SIG-M5 treated with dmso at 0.1 percent for 504 hours (cell line): ENCODE measurements at regions not wholly inside any gene's neighbourhood (a gene's known extent, or its start where the extent isn't known, plus 50 kb on each side); places are given as distances from the start of the nearest gene placed in this dataset.
"Not testable (repeated sequence)": the region's sequence is repeated elsewhere in the genome, so short reads cannot be mapped to it uniquely, and the experiment has no call there.

Experiments
- DNase-seq: peaks from one replicate; lab custom pipeline; 2025; ENCODE audit not compliant: unreplicated experiment; lab: John Stamatoyannopoulos, UW

DNA sequence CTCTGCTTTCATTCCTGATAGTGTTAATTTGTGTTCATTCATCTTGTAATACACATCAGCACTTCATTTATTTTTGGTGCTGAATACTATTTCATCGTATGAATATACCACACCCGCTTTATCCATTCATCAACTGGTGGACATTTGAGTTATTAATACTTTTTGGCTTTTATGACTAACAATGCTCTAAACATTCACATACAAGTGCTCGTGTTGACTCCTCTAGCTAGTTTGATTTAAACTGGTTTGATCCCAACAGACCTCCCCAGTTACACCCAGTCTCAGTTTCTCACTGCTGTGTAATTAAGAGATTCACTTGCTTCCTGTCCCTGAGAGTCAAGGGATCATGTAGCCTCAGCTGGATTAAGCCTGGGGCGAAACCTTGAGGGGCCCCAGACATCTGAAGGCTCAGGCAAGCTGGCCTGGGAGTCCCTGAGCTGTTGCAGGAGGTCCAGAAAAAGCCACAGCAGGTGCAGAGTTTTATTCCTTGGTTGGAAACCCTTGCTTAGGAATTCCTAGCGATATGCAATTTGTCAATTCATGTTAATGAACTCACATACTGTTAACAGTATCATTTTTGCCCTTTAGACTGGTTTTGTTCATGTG is 52.8 kb upstream of the CLDN24 start:
- DNase-seq: no peak

DNA sequence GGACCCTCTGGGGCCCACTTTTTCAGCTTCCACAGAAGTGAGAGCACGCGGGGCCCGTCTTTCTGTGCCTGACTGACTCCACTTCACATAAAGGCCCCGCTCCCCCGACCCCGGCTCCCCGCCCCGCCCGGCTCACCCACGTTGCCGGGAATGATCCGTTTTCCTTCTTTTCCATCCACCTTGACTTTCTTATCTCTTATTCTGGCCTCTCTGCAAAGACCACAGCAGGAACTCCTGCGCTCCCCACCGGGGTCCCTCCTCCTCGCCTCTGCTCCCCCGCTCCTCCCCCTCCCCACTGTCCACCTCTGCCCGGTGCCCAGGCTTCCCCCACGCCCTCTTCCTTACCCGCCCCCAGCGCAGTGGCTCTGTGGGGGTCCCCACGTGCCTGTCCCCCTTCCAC is 54.2 kb upstream of the CLDN24 start:
- no peak for DNase-seq

DNA sequence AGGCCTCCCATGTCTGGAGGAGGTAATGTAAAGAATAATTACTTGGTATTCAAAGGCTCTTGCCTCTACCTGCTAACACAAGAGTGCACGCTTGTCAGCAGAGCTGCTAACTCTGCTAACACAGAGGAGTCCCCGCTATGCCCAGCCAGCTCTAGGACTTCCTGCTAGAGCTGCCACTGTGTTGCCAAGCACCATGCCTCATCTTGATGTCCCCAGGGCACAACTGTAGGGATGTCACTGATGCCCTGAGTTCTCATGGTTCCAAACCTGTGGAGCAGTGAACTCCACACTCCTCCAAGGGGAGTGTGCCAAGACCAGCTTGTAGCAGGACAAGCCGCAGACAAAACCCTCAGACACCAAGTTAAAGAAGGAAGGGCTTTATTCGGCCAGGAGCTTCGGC is 55.3 kb upstream of the CLDN24 start:
- DNase-seq: no peak

DNA sequence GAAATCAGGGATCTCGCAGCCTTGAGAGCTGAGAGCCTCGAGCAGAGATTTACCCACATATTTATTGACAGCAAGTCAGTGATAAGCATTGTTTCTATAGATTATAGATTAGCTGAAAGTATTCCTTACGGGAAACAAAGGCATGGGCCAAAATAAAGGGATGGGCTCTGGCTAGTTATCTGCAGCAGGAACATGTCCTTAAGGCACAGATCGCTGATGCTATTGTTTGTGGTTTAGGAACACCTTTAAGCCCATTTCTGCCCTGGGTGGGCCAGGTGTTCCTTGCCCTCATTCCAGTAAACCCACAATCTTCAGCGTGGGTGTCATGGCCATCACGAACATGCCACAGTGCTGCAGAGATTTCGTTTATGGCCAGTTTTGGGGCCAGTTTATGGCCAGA is 56.1 kb upstream of the CLDN24 start:
- DNase-seq: not testable (repeated sequence)

DNA sequence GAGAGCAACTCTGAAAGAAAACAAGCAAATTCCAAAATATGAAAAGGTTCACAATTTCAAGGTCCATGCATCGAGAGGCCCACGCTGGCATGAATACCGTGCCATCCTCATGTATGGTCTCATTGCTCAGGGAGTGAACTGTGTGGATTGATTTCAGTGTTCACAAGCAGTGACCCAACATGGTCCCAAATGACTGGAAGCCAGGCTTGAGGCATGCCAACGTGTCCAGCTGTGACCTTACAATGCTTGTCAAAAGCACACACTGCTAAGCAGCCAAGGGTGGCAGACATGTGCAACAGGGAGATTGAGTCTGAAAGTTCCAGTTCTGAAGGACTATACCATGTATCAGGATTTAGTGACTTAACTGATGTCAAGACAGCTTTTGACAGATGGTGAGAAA is 58.7 kb upstream of the CLDN24 start:
- DNase-seq: no peak

DNA sequence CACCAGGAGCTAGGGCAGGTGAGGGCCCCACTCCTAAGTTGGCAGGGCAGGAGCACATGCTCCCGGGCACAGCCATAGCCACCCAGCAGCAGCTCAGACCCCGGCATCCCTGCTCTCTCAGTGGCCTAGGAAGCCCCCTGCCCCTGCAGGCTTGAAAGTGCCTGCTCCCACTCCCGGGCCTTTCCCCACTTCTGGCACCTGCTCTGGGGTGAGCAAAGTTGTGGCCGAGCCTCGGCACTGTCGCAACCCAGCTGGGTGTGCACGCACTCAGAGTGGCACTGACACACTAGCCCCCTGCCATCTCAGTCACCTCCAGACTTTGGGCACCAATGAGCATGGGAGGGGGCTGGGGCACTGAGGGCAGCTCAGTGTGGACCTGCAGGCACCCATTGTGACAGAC is 60.8 kb upstream of the CDKN2AIP start:
- no peak for DNase-seq

DNA sequence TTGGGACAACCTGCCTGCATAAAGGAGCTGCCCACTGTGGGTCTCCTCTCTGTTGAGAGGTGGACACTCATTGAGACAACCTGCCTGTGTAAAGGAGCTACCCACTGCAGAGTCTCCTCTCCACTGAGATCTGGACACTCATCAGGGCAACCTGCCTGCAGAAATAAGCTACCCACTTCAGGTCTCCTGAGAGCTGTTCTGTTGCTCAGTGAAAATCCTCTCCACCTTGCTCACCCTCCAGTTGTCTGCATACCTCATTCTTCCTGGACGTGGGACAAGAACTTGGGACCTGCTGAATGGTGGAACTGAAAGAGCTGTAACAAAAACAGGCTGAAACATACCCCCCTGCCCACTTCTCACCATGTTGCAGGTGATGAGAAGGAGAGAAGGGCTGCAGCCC is 59.9 kb upstream of the CDKN2AIP start:
- DNase-seq: no peak

DNA sequence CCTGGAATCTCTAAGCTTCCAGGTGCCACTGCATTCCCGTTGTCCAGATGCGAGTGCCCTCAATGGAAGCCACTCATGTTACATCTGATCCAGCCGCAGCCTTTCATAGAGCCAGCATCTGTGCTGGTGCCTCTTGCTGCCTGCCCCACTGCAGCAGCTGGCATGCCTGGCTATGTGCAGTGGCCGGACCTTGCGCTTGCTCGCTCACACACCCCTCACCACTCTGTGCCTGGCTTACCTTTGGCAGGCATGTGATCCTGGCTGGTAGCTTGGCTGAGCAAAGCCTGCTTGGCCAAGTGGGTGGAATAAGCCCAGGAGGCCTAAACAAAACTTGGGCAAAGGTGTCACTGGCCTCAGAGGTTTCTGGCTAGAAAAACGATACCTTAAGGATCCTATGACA is 59.5 kb upstream of the CDKN2AIP start:
- DNase-seq: no peak

DNA sequence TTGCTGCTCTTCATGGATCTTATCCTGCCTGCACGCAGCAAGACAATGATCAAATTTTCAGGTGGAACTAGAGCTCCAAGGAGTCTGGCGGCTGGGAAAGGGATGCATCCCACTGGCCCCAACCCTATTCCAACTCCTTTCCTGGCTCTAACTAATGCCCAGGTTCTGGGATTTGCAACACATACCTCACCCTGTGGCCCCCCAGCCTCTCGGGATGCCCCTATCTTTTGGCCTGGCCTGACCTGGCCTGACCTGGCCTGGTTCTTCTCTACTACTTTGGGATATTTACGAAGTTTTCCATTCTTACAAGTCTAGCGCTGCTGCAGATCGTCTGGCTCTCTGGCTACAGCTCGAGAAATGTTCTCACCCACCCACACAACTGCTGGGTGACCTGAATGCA is 56.4 kb upstream of the CDKN2AIP start:
- DNase-seq: no peak

DNA sequence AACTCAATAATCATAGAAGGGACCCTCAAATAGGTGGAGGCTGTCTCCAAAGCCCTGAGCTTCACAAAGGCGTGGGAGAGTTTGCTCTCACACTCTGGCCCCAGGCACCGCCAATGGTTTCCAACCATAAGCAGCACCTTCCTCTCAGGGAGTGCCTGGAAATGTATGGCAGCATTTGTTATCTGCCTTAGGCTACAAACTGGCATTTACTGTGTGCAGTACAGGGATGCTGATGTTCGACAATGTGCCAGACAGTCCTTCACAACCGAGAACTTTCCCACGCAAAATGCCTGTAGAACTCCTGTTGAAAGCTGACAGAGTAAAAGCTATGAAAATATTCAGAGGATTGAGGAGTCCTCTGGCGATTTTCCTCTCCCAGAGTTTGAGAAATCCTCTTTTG is 55.7 kb upstream of the CDKN2AIP start:
- DNase-seq: no peak

DNA sequence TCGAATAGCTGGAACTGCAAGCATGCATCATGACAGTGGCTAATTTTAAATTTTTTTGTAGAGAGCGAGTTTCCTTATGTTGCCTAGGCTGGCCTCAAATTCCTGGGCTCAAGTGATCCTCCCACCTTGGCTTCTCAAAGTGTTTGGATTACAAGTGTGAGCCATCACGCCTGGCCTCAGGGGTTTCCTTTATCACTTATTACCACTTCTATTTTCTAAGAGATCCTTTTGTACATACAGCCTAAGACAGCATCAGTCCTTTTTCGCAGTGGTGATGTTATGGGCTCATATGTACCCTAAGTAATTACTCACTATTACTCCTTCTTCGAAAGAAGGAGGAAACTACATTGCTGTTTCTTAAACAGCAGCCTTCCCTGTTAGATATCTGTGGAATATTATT is 54.1 kb upstream of the CDKN2AIP start:
- DNase-seq: no peak

DNA sequence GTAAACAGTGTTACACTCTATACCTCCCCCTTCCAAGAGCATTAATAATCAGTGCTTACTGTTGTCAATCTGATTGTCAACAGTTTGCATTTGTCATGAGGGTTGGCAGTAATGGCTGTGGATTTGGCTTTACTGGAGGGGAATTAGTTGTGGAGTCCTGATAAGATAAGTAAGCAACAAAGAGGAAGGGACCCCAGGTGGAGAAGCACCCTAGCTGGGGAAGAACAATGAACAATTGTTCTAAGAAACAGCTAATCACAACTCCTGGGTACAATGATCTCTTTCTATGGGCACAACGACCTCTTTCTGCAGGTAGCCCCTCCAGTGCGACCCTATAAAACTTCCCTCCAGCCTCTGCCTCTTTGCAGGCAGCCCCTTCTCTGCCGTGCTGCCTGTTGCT is 53.2 kb upstream of the CDKN2AIP start:
- DNase-seq: no peak

DNA sequence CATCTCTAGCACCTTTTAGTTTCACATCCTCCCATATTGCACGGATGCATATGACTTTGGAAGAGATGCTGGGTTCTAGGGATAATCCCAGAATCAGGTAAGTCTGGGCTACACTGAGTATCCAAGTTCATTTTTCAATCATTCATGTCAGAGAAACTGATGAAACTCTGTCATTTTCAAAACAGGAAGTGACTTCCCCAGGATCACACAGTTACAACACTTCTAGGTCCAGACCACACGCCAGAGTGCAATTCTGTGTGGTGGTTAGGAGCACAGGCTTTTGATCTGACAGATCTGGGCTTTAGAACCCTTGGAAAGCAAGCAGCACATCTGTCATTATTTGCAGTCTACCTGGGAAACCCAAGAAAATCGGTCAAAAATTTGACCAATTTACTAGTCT is 52.1 kb upstream of the CDKN2AIP start:
- peak; percentile 84 for DNase-seq

DNA sequence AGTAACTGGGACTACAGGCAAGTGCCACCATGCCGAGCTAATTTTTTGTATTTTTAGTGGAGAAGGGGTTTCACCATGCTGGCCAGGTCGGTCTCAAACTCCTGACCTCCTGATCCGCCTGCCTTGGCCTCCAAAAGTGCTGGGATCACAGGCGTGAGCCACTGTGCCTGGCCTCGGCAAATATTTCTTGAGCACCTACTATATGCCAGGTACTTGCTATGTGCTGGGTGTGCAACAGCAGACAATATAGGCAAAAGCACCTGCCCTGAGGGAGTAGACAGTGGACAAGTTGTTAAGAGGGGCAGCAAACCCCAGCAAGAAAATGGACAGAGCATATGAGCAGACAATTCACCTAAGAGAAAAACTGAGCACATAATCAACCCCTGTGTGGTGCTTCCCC is 51.0 kb upstream of the CDKN2AIP start:
- no peak for DNase-seq

DNA sequence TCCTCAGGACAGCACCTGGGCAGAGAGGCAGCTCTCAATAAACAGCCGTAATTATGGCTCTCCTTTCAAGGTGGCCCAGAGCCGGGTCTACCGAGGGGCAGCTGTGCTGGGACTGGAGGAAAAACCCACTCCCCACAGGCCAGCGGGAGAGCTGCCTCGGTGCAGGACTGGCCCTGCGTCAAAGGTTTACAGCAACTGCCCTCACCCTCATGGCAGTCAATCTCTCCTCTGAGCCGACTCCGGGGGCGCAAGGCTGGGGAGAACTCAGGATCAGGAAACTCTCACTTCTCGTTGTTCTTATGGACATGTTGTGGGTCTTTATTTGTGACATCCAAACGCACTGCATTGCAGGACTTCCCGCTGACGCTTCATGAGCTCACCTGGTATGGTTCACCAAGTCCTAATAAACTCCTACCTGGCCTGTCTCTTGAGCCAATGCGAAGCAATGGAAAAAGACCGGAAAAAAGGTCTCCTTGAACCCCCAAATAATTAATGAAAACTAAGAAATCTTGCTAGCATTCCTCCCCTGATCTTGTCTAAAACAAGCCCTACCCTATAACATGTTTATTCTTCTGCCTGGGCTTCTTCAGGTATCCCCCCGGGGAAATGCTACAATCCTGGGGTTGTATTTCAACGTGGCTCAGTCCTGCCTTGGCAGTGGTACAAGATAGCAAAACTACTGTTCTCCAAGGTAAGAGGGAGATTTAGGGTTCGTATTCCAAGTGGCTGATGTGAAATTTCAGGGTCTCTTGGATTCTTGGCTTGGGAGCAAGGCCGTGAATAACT is 50.1 kb upstream of the CDKN2AIP start:
- no peak for DNase-seq
